ENCODE measurements at regions not wholly inside any gene's neighbourhood (a gene's known extent, or its start where the extent isn't known, plus 50 kb on each side); places are given as distances from the start of the nearest gene placed in this dataset.

GRCh38 chr10:8463853-8464252, 409.4 kb downstream of the GATA3 start:
- Histone ChIP-seq H2AFZ (ENCODE audit: low read length) (no peak overlapping the region), H3K14ac (ENCODE audit: low read length) (no peak overlapping the region), H3K4me1 (ENCODE audit: control insufficient read depth in 2 of 2, insufficient read depth in 1 of 2, low read depth in 1 of 2, low read length in 2 of 2) (no peaks in the 10 kb centered on the region), H4K8ac (ENCODE audit: low read depth, low read length) (no peak overlapping the region), H2AK5ac (ENCODE audit: low read depth, low read length) (no peak overlapping the region), H3K9ac (ENCODE audit: low read depth, low read length, poor library complexity) (no peak overlapping the region), H2BK15ac (ENCODE audit: low read length) (no peak overlapping the region), H2BK120ac (ENCODE audit: low read depth, low read length) (no peak overlapping the region), H3K27ac (replicated peaks; ENCODE audit: low read length) (no peak overlapping the region), H3K27me3 (ENCODE audit: control insufficient read depth in 3 of 3, insufficient read depth in 3 of 3, low read depth in 1 of 3, low read length in 3 of 3) (peaks cover 0 to 2% (median 0%) of the 10 kb centered on the region in 3 experiments), H3K18ac (ENCODE audit: low read length) (no peak overlapping the region), H3K4ac (ENCODE audit: low read length) (no peak overlapping the region), H2BK5ac (ENCODE audit: low read length) (no peak overlapping the region), H3K79me1 (ENCODE audit: low read depth, low read length) (no peaks in the 10 kb centered on the region), H3K4me3 (ENCODE audit: low read length in 2 of 2) (no peak overlapping the region), H4K91ac (ENCODE audit: low read depth, low read length, poor library complexity) (no peak overlapping the region), H3K9me3 (replicated peaks in 1 of 2; ENCODE audit: control insufficient read depth in 2 of 2, insufficient read depth in 1 of 2, low read depth in 1 of 2, low read length in 2 of 2) (no peaks in the 10 kb centered on the region), H3K23ac (ENCODE audit: low read depth, low read length, poor library complexity) (no peak overlapping the region), H2BK12ac (ENCODE audit: low read length) (no peak overlapping the region), H3K4me2 (ENCODE audit: insufficient read depth, low read length, poor library complexity, severe bottlenecking) (no peak overlapping the region), H3K36me3 (replicated peaks in 1 of 2; ENCODE audit: control insufficient read depth in 2 of 2, insufficient read depth in 2 of 2, low read length in 2 of 2) (no peaks in the 10 kb centered on the region)
- DNase-seq (ENCODE audit: low spot score) = no peak
- no CpG with 5 or more reads among the region's 4 CpGs for WGBS, 2 donors (ENCODE audit: extremely low coverage in 2 of 2, insufficient read length in 2 of 2, insufficient replicate concordance in 1 of 2)

- Histone ChIP-seq H3K79me1 (ENCODE audit: low read depth, low read length) (no peaks in the 10 kb centered on the region), H2BK15ac (ENCODE audit: low read length) (no peak overlapping the region), H2BK5ac (ENCODE audit: low read length) (no peak overlapping the region), H2AFZ (ENCODE audit: low read length) (no peak overlapping the region), H3K27ac (replicated peaks; ENCODE audit: low read length) (no peak overlapping the region), H3K36me3 (replicated peaks in 1 of 2; ENCODE audit: control insufficient read depth in 2 of 2, insufficient read depth in 2 of 2, low read length in 2 of 2) (no peaks in the 10 kb centered on the region), H4K91ac (ENCODE audit: low read depth, low read length, poor library complexity) (no peak overlapping the region), H3K4me3 (ENCODE audit: low read length in 2 of 2) (no peak overlapping the region), H3K18ac (ENCODE audit: low read length) (no peak overlapping the region), H3K9ac (ENCODE audit: low read depth, low read length, poor library complexity) (no peak overlapping the region), H4K8ac (ENCODE audit: low read depth, low read length) (no peak overlapping the region), H3K4me1 (ENCODE audit: control insufficient read depth in 2 of 2, insufficient read depth in 1 of 2, low read depth in 1 of 2, low read length in 2 of 2) (no peaks in the 10 kb centered on the region), H2AK5ac (ENCODE audit: low read depth, low read length) (no peak overlapping the region), H3K9me3 (replicated peaks in 1 of 2; ENCODE audit: control insufficient read depth in 2 of 2, insufficient read depth in 1 of 2, low read depth in 1 of 2, low read length in 2 of 2) (peaks cover 0 to 2% of the 10 kb centered on the region in 2 donors), H3K4ac (ENCODE audit: low read length) (no peak overlapping the region), H2BK12ac (ENCODE audit: low read length) (no peak overlapping the region), H3K14ac (ENCODE audit: low read length) (no peak overlapping the region), H3K23ac (ENCODE audit: low read depth, low read length, poor library complexity) (no peak overlapping the region), H3K4me2 (ENCODE audit: insufficient read depth, low read length, poor library complexity, severe bottlenecking) (no peak overlapping the region), H2BK120ac (ENCODE audit: low read depth, low read length) (no peak overlapping the region), H3K27me3 (ENCODE audit: control insufficient read depth in 3 of 3, insufficient read depth in 3 of 3, low read depth in 1 of 3, low read length in 3 of 3) (no peaks in the 10 kb centered on the region)
- DNase-seq (ENCODE audit: low spot score) = no peak
- WGBS, 2 donors (ENCODE audit: extremely low coverage in 2 of 2, insufficient read length in 2 of 2, insufficient replicate concordance in 1 of 2) = no CpG with 5 or more reads among the region's 3 CpGs
Observed at GRCh38 chr10:8468477-8468876, 414.0 kb downstream of the GATA3 start.

GRCh38 chr10:8473205-8473604, 418.7 kb downstream of the GATA3 start:
- Histone ChIP-seq H3K4me3 (ENCODE audit: low read length in 2 of 2) (no peak overlapping the region), H3K27me3 (ENCODE audit: control insufficient read depth in 3 of 3, insufficient read depth in 3 of 3, low read depth in 1 of 3, low read length in 3 of 3) (no peaks in the 10 kb centered on the region), H3K18ac (ENCODE audit: low read length) (no peak overlapping the region), H3K9me3 (replicated peaks in 1 of 2; ENCODE audit: control insufficient read depth in 2 of 2, insufficient read depth in 1 of 2, low read depth in 1 of 2, low read length in 2 of 2) (peaks cover 0 to 2% of the 10 kb centered on the region in 2 donors), H3K9ac (ENCODE audit: low read depth, low read length, poor library complexity) (no peak overlapping the region), H3K36me3 (replicated peaks in 1 of 2; ENCODE audit: control insufficient read depth in 2 of 2, insufficient read depth in 2 of 2, low read length in 2 of 2) (no peaks in the 10 kb centered on the region), H3K4ac (ENCODE audit: low read length) (no peak overlapping the region), H2BK5ac (ENCODE audit: low read length) (no peak overlapping the region), H2AK5ac (ENCODE audit: low read depth, low read length) (no peak overlapping the region), H2BK12ac (ENCODE audit: low read length) (no peak overlapping the region), H3K27ac (replicated peaks; ENCODE audit: low read length) (no peak overlapping the region), H3K79me1 (ENCODE audit: low read depth, low read length) (no peaks in the 10 kb centered on the region), H3K14ac (ENCODE audit: low read length) (no peak overlapping the region), H3K23ac (ENCODE audit: low read depth, low read length, poor library complexity) (no peak overlapping the region), H2AFZ (ENCODE audit: low read length) (no peak overlapping the region), H2BK15ac (ENCODE audit: low read length) (no peak overlapping the region), H3K4me1 (ENCODE audit: control insufficient read depth in 2 of 2, insufficient read depth in 1 of 2, low read depth in 1 of 2, low read length in 2 of 2) (no peaks in the 10 kb centered on the region), H4K8ac (ENCODE audit: low read depth, low read length) (no peak overlapping the region), H4K91ac (ENCODE audit: low read depth, low read length, poor library complexity) (no peak overlapping the region), H3K4me2 (ENCODE audit: insufficient read depth, low read length, poor library complexity, severe bottlenecking) (no peak overlapping the region), H2BK120ac (ENCODE audit: low read depth, low read length) (no peak overlapping the region)
- no peak for DNase-seq (ENCODE audit: low spot score)
- no CpG with 5 or more reads among the region's 2 CpGs for WGBS, 2 donors (ENCODE audit: extremely low coverage in 2 of 2, insufficient read length in 2 of 2, insufficient replicate concordance in 1 of 2)

DNA sequence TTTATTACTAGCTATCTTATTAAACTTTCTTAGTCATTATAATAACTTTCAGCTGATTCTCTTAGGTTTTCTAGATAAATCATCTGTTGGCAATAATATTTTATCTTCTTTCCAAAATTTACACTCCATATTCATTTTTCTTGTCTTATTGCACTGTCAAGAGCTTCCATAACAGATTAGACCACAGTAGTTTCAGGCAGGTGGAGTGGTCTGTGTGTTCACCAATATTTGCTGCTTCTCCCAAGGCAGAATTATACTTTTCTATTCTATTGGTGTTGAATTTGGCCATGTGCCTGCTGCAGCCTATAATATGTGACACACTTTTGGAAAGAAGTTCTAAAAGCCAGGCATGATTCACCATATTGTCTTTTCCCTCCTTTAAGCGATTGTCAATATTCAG, 422.8 kb downstream of the GATA3 start:
- H3K23ac ChIP-seq (ENCODE audit: low read depth, low read length, poor library complexity) = no peak overlapping the region
- no peak overlapping the region for H2AK5ac ChIP-seq (ENCODE audit: low read depth, low read length)
- WGBS, 2 donors (ENCODE audit: extremely low coverage in 2 of 2, insufficient read length in 2 of 2, insufficient replicate concordance in 1 of 2) = no CpG with 5 or more reads among the region's 1 CpG

More for the DNA sequence above, 422.8 kb downstream of the GATA3 start:
- Histone ChIP-seq H3K27me3 (ENCODE audit: control insufficient read depth in 3 of 3, insufficient read depth in 3 of 3, low read depth in 1 of 3, low read length in 3 of 3) (no peaks in the 10 kb centered on the region), H2BK120ac (ENCODE audit: low read depth, low read length) (no peak overlapping the region), H3K36me3 (replicated peaks in 1 of 2; ENCODE audit: control insufficient read depth in 2 of 2, insufficient read depth in 2 of 2, low read length in 2 of 2) (no peaks in the 10 kb centered on the region), H3K4me3 (ENCODE audit: low read length in 2 of 2) (peak overlapping the region in 1 of 2 donors; percentile 69), H3K18ac (ENCODE audit: low read length) (no peak overlapping the region), H3K4me1 (ENCODE audit: control insufficient read depth in 2 of 2, insufficient read depth in 1 of 2, low read depth in 1 of 2, low read length in 2 of 2) (no peaks in the 10 kb centered on the region), H3K27ac (replicated peaks; ENCODE audit: low read length) (no peak overlapping the region), H3K4me2 (ENCODE audit: insufficient read depth, low read length, poor library complexity, severe bottlenecking) (no peak overlapping the region), H3K9me3 (replicated peaks in 1 of 2; ENCODE audit: control insufficient read depth in 2 of 2, insufficient read depth in 1 of 2, low read depth in 1 of 2, low read length in 2 of 2) (peaks cover 0 to under 1% of the 10 kb centered on the region in 2 donors), H2BK5ac (ENCODE audit: low read length) (no peak overlapping the region), H3K9ac (ENCODE audit: low read depth, low read length, poor library complexity) (no peak overlapping the region), H3K14ac (ENCODE audit: low read length) (no peak overlapping the region), H3K4ac (ENCODE audit: low read length) (no peak overlapping the region), H2BK12ac (ENCODE audit: low read length) (no peak overlapping the region), H4K91ac (ENCODE audit: low read depth, low read length, poor library complexity) (no peak overlapping the region), H2AFZ (ENCODE audit: low read length) (no peak overlapping the region), H2BK15ac (ENCODE audit: low read length) (no peak overlapping the region), H3K79me1 (ENCODE audit: low read depth, low read length) (no peaks in the 10 kb centered on the region), H4K8ac (ENCODE audit: low read depth, low read length) (no peak overlapping the region)
- DNase-seq (ENCODE audit: low spot score) = no peak

Data from neuronal stem cell (in vitro differentiated cells).